Loucy (cell line): ENCODE measurements at regions not wholly inside any gene's neighbourhood (a gene's known extent, or its start where the extent isn't known, plus 50 kb on each side); places are given as distances from the start of the nearest gene placed in this dataset.

Source experiments
- EZH2phosphoT487 ChIP-seq: fragments of 200-600 bp; IDR thresholded peaks from 2 replicates; pipeline ENCODE4 v1.6.1; 2018; ENCODE audit warnings: antibody characterized with exemption, mild to moderate bottlenecking, moderate library complexity, borderline replicate concordance
- TF ChIP-seq, protein P1 (sequence below): fragments of 200-600 bp; sonication (generic); conservative IDR thresholded peaks from 2 replicates; pipeline ENCODE4 v1.5.1; 2014; ENCODE audit warnings: mild to moderate bottlenecking, antibody characterized with exemption, low read length

DNA sequence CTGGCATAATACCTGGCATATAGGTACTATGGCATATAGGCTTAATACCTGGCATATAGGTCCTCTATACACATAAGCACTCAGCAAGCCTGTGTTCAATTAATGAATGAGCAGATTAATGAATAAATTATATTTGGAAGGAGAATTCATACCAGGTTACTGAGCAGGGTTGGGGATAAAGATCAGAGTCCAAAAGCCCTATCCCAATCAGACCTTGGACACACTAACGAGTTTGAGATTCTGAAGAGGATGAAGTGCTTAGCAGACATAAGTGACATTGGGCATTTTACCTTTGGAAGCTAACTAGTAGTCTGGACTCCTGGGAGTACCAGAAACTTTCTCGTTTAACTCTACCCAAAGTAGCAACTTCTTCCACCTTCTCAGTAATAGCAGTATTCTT lies 63.3 kb upstream of the ARHGAP29 start:
- TF ChIP-seq, protein P1, sequence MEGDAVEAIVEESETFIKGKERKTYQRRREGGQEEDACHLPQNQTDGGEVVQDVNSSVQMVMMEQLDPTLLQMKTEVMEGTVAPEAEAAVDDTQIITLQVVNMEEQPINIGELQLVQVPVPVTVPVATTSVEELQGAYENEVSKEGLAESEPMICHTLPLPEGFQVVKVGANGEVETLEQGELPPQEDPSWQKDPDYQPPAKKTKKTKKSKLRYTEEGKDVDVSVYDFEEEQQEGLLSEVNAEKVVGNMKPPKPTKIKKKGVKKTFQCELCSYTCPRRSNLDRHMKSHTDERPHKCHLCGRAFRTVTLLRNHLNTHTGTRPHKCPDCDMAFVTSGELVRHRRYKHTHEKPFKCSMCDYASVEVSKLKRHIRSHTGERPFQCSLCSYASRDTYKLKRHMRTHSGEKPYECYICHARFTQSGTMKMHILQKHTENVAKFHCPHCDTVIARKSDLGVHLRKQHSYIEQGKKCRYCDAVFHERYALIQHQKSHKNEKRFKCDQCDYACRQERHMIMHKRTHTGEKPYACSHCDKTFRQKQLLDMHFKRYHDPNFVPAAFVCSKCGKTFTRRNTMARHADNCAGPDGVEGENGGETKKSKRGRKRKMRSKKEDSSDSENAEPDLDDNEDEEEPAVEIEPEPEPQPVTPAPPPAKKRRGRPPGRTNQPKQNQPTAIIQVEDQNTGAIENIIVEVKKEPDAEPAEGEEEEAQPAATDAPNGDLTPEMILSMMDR = no peak
- no peak for TF ChIP-seq EZH2phosphoT487
